ENCODE measurements at regions not wholly inside any gene's neighbourhood (a gene's known extent, or its start where the extent isn't known, plus 50 kb on each side); places are given as distances from the start of the nearest gene placed in this dataset.

DNA sequence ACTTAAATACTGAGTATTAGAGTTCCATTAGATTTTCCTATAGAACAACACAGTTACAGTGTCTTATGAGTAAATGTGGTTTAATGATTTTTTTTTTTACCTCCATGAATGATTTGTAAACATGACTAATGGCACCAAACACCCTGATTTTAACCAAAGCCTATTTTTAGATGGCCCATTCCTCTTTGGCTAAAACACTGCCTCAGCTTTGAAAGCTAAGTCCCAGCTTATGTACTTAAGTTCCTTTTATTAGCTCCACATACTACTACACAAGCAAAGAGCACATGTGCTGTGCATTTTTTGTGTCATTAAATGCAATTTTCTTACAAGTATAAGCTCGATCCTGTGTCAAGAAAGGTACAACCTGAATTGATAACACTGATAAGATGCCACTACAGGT, 575.6 kb upstream of the PITX2 start:
- DNase-seq: no peak

DNA sequence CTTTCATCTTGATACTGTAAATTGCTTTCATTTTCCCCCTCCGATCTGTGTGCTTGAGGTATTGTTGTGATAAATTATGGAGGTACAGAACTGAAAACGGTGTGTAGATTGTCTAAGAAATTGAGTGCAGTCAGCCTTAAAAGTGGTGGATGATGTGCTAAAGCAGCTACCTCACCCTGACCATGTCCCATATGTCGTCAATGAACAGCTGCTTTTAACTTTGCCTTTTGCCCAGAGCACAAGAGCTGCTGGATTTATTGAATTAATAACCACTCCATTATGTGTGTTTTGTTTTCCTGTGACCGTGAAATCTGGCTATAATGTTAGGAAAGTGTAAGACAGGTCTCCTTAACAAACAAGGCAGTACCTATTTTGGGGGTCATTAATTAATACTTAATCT, 581.9 kb upstream of the PITX2 start:
- DNase-seq: no peak

DNA sequence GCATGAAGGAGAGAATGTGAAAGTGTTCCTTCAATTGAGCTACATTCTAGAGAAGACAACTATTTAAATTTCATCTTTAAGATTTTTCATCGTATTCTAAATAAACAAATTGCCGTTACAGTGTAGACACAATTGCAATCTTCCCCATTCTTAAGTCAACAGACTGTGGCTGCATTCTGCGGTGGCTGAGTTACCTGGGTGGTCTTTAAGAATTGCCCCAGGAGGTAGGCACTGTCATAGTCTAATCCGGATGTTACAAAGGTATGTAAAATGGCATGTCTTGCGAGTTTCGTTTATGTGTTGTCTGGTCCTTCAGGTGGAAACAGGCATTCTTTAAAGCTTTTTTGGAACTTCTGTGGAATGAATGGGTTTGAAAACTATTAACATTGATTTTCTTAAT, 586.1 kb upstream of the PITX2 start:
- DNase-seq: no peak

DNA sequence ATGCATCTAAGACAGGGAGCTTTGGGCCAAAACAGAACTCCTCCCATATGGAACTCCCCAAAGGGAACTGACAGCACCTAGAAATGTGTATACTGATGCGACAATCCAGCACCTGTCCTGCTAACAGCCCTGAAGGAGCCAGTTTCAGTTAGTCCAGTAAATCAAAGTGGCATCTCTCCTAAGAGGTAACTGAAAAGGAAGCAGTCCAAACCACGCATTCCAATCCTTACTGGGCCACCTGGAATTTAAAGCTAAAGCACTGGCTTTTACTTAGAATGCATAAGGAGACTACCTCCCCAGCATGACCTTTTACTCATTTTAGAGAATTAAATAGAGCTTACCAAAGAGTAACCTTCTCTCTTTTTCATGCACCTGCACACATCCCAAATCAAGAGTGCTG, 586.8 kb upstream of the PITX2 start:
- DNase-seq: no peak

DNA sequence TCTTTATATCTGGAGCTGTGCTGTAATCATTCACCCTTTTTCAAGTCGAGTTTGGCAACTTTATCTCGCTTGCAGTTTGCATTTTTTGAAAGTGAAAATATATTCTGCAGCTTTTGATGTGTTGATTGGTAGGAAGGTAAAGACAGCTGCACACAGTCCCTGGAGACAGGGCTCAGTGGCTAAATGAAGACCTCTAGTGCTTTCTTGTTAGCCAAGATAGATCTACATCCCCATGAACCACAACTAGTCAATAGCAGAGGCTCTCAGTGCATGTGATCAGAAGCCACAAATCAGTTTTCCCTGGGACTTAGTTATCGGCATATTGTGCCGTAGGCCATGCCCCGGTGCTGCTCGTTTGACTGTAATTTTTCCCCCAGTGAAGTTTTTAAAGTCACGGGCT, 587.7 kb upstream of the PITX2 start:
- DNase-seq: no peak

DNA sequence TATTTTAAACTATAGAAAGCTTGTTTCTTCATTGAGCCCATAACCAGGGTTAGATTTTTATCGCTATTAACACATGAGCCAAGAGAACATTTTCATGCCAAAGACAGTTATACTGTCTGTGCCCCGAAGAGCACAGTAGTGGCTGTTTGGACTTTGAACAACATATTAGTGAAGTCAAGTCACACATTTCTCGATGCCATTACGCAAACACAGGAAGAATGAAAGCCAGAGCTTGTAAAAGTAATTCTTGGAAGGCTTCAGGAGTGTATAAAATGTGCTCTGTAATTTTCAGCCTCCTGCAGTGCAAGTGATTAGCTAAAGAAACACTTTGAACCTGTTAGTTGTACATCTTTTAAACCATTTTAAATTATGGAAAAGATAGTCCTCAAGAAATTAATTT, 590.7 kb upstream of the PITX2 start:
- DNase-seq: no peak

DNA sequence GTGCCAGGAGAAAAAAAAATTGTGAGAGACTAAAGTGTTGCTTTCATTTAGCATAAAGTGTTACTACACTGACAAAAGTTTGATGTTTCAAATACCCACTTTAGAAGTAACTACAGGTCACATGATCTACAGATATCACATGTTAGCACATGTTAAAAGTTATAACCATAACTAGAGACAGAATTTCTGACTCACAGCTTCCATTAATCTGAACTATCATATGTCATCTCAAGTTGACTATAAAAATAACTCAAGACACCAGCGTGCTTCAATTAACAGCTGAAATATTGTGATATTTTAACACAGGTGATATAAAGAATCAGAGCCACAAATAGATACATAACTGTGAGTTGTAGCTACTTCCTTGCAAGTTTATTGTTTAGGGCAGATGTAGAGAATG, 591.5 kb upstream of the PITX2 start:
- no peak for DNase-seq

DNA sequence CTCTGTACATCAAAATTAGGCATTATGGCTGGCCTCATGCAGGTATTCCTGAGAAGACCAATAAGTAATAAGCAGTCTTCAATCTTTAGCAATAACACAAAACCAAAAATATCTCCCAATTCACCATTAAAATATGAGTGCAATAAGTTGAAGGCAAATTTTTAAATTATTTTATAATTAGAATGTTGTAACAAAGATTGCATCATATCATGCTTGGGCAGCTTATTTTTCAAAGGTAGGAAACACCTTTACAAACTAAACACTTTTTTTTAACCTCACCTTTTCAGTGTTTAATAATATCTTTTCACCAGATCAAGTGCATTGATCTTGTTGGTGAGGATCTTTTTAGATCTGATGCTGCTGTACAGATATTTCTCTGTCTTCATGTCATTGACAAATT, 592.9 kb upstream of the PITX2 start:
- DNase-seq: no peak

DNA sequence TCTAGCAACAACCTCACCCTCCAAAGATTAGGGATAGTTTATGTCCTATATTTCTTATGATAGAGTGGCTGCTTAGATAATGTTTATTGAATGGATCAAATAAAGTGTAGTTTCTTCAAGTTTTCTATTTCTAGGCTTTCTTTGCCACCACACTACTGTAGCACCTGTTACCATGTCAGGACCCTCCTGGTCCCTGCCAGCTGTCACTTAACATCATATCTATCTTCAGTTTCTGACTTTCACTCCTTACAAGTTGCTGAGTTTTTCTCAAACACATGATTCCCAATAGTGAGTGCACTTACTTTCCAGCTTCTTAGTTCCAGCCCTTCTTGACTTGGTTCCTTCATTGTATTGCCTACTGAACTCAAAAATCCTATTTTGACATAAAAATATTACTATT, 593.9 kb upstream of the PITX2 start:
- DNase-seq: no peak

DNA sequence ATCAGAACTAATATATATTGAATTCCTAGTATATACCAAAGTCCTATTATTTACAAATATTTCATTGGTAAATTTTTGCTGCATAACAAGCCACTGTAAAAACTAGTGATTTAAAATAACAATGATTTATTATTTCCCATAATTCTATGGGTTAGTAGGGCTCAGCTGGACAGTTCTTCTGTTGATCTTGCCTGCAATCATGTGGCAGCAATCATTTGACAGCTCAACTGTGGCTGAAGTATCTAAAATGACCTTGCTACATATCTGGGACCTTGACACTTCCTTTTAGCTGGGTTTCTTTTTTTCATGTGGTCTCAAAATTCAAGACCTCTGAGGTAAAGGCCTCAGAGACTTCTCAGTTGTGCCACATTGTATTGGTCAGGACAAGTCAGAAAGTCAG, 598.5 kb upstream of the PITX2 start:
- DNase-seq: no peak

DNA sequence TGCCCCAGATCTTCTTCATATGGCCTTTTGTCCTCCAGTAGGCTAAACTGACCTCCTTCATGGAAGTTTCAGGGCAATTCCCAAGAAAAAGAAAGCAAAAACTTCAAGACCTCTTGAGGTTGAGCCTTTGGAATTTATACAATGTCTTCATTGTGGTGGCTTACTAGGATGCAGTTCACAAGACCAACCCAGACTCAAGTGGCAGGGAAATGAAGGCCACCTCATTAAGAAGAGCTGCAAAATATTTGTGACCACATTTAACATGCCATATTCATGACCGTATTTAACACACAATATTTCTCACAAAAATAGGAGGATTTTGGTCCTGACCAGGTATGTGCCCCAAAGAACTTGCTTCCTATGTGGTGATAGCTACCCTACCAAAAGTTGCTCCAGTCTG, 605.5 kb upstream of the PITX2 start:
- no peak for DNase-seq

DNA sequence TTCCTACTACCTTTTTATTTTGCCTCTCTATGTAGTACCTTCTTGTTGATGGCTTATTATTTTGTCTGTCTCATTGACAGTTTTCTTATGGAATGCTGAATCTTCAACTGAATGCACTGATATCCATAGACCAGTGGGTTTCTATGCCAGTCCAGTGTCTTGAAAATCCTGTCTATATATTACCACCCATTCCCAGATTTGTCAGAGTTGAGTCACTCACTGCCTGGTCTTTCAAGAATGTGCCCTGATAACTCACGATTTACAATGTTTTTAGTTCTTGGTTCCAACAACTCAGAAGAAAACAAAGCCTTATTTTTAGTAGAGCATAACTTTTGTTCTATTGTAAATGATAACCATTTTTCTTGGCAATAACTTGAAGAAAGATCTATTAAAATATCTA, 606.0 kb upstream of the PITX2 start:
- DNase-seq: no peak

DNA sequence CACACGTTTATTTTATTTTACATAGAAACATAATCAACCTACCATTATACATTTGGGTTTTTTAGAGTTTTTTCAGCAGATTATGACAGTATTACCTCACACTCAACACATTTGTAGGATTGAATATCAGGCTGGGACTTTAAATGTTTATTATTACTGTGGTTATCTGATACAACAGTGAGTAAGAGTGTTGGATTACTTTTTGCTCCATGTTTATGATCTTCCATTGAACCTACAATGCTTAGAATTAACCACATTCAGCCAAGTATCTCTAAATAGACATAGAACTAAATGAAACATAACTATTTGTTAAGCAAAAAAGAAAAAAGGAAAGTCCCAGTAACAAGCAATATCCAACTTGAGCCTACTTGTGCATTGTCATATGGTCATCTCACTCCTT, 607.4 kb upstream of the PITX2 start:
- no peak for DNase-seq

DNA sequence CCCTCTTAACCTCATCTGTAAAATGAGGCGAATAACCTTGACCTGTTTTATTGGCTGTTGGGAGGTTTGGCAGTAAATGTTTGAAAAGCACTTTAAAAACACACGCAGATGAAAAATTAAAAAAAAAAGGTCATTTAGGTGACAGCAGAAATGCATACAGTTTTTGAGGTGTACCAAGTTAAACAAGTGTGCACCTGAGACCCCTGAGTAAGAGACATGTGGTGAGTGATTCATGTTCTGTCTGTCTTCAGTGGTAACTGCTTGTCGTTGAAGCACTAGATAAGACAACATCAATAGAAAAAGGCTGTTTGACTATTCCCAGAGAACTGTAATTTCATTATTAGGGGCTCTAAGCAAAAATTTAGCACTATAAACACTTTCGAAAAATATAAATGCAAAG, 608.4 kb upstream of the PITX2 start:
- no peak for DNase-seq

DNA sequence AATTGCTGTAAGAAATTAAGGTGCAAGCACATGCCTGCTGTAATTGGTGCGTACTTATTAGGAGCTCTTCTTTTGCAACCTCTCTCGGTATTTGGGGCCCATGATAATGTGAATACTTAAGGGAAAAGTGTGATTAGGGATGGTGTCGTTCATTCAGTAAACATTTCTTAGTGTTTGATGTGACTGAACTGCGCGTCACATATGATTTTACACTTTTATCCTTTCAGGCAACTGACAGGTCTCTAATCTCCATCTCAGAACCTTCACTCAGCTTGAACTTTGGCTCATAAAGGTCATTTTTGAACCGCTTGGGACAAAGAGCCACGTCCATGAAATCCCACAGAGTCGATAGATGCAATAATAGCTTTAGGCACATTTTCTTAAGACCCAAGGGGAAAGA, 612.1 kb upstream of the PITX2 start:
- no peak for DNase-seq

DNA sequence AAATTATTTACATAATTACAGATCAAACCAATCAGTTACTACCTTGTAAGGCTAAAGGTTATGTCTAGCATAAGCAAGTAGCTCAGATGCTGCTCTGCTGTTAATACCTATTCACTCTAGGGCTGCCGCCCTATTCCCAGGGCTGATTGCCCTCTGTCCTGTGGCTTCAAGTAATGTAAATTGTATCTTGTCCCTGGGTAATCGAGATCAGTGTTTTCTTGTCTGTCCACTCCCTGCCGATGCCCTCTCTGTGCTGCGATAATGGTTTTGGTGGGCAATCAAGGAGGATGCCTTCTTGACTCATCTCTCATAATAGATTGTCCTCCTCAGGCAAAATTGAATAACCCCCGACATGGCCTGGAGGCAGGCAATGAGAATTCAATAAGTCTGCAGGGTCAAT, 641.0 kb upstream of the PITX2 start:
- no peak for DNase-seq

DNA sequence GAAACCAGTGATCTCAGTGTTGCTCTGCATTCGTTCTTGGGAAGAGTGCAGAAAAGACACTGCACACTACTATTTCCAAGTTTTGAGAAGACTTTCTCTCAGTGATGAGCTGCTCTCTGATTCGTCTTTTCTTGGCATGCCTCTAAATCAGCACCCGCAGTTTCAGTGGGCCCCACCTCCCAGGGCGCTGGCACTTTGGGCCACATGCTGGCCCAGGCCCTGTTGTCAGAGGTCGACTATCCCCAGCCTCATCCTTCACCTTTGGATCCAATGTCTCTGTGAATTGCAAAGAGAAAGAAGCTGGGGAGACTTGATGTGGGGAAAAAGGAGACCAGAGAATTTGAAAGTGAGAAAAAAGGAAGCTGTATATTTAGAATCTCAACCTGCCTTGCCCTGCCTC, 644.1 kb upstream of the PITX2 start:
- DNase-seq: no peak

DNA sequence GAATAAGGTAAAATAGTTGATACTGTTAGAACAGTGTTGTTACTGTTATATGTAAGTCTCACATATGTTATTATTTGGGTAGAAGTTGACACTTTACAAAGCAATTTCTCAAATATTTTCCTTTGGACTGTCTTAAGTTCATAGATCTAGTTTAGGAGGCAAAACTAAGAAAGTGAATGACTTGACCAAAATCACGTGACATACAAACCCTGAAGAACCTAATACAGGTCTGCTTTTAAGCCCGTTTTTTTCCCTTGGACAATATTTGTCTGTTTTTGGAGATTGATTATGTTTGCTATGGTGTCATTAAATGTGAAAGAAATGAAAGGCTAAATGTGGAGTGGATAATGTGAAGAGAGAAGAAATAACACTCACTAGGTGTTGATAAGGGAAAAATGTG, 644.9 kb upstream of the PITX2 start:
- no peak for DNase-seq

DNA sequence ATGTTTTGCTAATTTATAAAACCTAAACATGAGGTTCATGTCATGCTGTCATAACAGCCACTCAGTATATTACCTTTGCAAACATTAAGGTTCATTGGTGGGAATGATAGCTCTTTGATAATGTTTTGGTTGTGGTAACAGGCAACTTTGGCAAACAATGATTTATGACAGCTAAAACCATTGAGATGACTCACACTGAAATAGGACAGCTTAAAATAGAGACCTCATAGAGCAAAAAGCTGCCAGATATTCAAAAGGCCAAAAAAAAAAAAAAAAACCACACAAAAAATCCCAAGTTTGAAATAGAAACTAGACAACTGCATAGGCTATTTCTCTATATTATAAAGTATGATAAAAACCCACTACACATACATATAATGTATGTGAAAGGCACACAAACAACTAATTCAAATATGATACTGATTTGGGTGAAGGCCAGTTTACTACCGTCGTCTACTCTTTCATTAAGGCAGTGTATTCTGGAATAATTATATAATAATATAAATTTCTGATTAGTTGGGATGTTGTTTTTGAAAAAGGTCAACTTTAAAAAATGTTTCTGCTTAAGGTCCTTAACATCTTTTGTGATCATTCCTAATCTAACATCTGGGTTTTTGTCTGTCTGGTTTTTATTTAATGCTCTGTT, 646.0 kb upstream of the PITX2 start:
- DNase-seq: no peak

DNA sequence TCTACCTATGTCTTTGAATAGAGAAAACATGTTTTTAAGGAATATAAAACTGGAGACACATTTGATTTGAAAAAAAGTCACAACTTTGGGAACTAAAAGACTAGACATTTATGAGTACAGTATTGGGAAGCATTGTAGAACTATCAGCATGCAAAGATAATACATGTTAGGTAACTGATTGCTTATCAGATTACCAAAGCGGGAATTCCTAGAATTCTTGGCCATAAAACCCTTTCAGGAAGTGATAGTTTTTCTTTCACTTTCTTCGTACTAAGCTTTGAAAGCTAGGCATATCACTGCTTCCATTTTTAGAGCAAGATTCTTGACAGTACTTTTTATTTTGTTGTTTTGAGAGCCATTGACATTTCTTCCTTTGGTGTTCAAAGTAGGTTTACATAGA, 646.6 kb upstream of the PITX2 start:
- DNase-seq: no peak

DNA sequence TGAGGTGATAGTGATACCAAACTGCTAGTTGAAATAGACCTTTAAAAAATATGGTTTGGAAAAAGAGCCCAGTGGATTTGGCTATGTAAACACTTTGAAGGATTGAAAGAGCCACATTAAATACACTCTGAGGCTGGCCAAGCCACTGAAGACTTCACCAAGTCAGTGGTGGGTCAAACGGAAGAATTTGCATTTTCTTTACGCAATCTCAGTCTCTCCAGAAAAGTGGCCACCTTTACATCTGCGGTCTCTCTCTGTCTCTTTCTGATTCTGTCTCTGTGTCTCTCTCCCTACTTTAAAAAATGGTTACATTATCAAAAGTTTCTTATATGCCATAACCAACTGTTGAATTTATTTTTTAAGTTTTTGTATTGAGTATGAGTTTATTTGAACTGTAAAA, 651.2 kb upstream of the PITX2 start:
- DNase-seq: no peak

DNA sequence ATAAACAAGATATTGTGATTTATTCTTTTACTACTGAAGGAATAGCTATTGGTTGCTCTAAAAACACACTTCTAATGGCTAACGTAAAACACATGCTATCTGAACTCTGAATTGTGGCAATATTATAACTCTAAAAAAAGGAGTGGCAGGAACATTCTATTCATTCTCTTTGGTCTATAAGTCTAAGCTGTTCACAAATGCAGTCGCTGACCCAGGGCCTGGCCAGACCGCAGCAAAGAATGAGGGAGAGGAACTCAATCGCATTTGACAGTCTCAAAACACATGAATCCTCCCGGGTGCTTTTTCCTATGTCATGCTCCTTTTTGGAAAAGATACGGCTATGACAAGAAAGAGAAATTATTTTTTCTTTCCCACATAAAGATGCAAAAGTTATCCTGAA, 651.6 kb upstream of the PITX2 start:
- DNase-seq: no peak

DNA sequence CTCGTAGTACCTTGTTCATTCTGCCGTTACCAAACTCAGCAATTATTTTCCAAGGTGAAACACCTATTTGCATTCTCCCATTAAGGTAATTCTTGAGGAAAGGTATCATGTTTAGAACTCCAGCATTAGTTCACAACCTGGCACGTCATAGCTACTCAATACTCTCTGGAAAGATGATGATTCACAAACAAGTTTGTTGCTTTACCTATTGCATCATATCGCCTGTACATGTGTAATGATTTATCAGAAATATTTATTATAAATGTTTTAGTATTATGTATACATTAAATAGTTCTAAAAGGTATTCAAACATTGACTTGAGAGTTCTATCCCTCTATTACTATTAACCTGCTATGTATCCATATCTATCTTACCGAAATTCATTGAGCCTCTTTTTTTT, 658.3 kb upstream of the PITX2 start:
- DNase-seq: no peak

DNA sequence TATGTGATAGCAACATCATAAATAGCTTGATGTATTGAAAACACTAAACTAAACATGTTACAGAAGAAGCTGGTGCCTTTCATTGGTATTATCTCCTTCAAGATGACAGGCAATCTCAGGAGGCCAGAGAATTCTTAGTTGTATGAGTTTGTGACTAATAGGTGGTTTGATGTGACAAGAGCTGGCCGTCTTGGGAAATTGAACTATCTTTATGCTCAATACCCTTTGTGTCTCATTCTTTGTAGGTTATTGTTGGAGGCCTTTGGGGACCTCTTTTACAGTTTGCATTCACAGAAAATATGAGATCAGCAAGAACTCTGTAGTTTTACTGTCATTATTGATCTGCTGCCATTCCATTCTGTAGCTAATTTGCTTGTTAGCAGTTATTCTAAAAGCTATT, 659.2 kb upstream of the PITX2 start:
- no peak for DNase-seq

DNA sequence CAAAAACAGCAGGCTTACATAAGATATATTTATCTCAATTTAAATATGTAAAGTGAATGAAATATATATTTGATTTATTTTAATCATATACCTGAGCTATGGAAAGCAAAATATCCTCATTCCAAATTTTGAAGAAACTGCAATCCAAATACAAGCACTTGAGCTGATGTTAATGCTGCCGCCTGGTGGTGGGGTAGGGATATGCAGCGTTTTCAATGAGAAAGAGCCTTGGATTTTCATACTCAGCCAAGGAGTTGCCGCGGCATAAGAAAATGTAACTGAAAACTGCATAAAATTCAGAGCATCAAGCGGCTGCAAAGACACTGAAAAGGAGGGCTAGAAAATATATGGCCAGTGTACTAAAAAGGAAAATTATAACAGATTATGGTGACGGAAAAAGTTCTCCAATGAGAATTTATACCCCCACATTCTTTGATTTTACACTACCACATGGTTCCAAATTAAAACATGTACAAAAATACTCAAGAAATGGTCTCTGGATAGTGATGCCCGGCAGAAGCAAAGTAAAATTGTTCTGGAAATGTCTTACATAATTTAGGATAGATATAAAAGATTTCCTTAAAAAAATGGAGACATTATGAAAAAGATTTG, 660.3 kb upstream of the PITX2 start:
- DNase-seq: peak; percentile 23

DNA sequence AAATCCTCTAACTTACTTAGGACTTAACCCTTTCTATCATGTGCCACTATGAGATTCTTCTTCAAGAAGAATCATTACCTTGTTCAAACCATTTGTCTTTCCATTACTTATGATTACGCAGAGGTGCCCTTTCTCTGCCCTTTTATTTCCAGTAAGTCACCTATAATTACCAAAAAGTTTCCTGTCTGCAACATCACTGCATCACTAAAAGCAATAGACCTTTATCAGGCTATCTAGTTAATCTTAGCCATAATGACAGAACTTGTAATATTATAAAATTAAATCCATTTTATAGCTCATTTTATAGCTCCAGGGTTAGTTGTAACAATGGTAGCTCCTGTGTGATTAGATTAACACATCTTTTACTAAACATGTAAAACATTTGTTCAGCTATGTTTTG, 673.6 kb upstream of the PITX2 start:
- DNase-seq: no peak

Measured in CD4-positive, alpha-beta T cell treated with Interleukin-17A for 4 hours (primary cell).